ENCODE measurements at regions not wholly inside any gene's neighbourhood (a gene's known extent, or its start where the extent isn't known, plus 50 kb on each side); places are given as distances from the start of the nearest gene placed in this dataset.
A peak's percentile ranks its signal among the peaks of the same experiment; 100 is the strongest.

- DNase-seq (ENCODE audit: low read depth) = no peak
- H3K4me3 ChIP-seq (ENCODE audit: low read depth, low read length) = no peak overlapping the region
- TF ChIP-seq CTCF (IDR thresholded peaks at IDR 0.05; ENCODE audit: control insufficient read depth, extremely low read depth, insufficient read depth) = no peak
These were observed 341.4 kb upstream of the EDIL3 start for GRCh38 chr5:84725946-84726570.

DNA sequence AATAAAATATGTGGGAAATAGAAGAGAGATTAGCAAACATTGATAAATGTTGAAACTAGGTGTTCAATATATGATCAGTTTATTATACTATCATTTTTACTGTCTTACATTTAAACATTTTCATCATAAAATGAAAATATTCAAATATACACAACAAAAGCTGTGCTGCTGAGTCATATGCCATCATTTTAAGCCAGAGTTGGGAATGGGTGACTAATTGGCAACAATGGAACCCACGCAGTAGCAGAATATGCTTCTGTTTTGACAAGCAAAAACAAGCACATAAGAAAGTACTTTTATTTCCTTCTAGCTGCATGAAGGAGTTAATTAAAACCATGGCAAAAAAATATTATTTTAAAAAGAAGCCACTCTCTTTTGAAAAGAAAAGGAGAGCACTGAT is 340.0 kb upstream of the EDIL3 start:
- no peak for TF ChIP-seq CTCF (IDR thresholded peaks at IDR 0.05; ENCODE audit: control insufficient read depth, extremely low read depth, insufficient read depth)
- no peak for DNase-seq (ENCODE audit: low read depth)
- H3K4me3 ChIP-seq (ENCODE audit: low read depth, low read length) = no peak overlapping the region

DNA sequence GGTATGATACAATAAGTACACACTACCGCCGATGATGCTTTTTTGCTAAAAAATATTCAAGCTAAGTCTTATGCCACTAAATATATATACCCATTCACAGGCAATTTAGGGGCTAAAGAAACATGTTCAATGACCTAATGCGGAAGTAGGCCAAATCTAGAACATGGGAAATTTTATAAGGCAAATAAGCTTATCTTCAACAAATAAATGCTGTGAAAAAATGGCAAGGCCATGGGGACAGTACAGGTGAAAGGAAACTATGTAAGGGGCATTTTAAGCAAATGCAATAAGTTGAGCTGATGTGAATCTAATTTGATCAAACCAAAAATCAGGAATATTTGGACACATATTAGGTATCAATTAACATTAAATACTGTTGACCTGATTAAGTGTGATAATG is 339.5 kb upstream of the EDIL3 start:
- H3K4me3 ChIP-seq (ENCODE audit: low read depth, low read length) = no peak overlapping the region
- no peak for TF ChIP-seq CTCF (IDR thresholded peaks at IDR 0.05; ENCODE audit: control insufficient read depth, extremely low read depth, insufficient read depth)
- DNase-seq (ENCODE audit: low read depth) = peak; percentile 4

- no peak for TF ChIP-seq CTCF (IDR thresholded peaks at IDR 0.05; ENCODE audit: control insufficient read depth, extremely low read depth, insufficient read depth)
- H3K4me3 ChIP-seq (ENCODE audit: low read depth, low read length) = no peak overlapping the region
- no peak for DNase-seq (ENCODE audit: low read depth)
These were observed 333.7 kb upstream of the EDIL3 start for GRCh38 chr5:84718377-84718776.

- no peak overlapping the region for H3K4me3 ChIP-seq (ENCODE audit: low read depth, low read length)
- no peak for TF ChIP-seq CTCF (IDR thresholded peaks at IDR 0.05; ENCODE audit: control insufficient read depth, extremely low read depth, insufficient read depth)
- DNase-seq (ENCODE audit: low read depth) = no peak
These were observed 331.0 kb upstream of the EDIL3 start for GRCh38 chr5:84715686-84716085.

DNA sequence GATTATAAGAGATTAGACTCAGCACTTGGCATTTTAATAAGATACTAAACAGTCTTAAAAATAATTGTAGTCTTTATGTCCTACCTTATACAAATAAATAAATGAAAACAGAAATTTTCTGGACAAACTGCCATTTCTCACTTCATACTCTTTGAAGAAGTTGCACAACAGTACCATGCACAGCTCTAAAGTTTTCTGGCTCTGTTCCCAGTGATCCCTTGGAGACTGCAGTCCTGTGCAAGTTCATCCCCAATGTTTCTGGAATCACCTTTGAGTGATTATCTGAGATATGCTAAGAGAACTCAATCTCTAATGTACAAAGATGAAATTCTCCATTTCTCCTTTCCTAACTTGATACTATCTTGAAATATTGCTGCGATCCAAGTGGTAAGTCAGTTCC is 330.4 kb upstream of the EDIL3 start:
- DNase-seq (ENCODE audit: low read depth) = no peak
- TF ChIP-seq CTCF (IDR thresholded peaks at IDR 0.05; ENCODE audit: control insufficient read depth, extremely low read depth, insufficient read depth) = no peak
- no peak overlapping the region for H3K4me3 ChIP-seq (ENCODE audit: low read depth, low read length)

DNA sequence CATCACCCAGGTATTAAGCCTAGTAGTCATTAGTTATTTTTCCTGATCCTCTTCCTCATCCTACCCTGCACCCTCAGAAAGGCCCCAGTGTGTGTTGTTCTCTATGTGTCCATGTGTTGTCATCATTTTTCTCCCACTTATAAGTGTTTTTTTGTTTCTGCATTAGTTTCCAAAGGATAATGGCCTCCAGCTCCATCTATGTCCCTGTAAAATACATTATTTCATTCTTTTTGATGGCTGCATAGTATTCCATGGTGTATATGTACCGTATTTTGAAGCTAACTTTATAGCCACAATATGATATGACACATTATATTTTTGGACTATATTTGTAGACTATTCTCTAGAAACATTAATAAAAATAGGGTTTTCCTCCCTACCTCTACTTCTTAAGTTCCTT is 324.4 kb upstream of the EDIL3 start:
- no peak for TF ChIP-seq CTCF (IDR thresholded peaks at IDR 0.05; ENCODE audit: control insufficient read depth, extremely low read depth, insufficient read depth)
- no peak overlapping the region for H3K4me3 ChIP-seq (ENCODE audit: low read depth, low read length)
- no peak for DNase-seq (ENCODE audit: low read depth)
